ENCODE measurements at regions not wholly inside any gene's neighbourhood (a gene's known extent, or its start where the extent isn't known, plus 50 kb on each side); places are given as distances from the start of the nearest gene placed in this dataset.
"Not testable (repeated sequence)": the region's sequence is repeated elsewhere in the genome, so short reads cannot be mapped to it uniquely, and the experiment has no call there.

GRCh38 chr13:23042181-23042580, 138.6 kb upstream of the SGCG start:
- no peak for FAIRE-seq

- FAIRE-seq = no peak
Observed at GRCh38 chr13:23044906-23045305, 135.9 kb upstream of the SGCG start.

DNA sequence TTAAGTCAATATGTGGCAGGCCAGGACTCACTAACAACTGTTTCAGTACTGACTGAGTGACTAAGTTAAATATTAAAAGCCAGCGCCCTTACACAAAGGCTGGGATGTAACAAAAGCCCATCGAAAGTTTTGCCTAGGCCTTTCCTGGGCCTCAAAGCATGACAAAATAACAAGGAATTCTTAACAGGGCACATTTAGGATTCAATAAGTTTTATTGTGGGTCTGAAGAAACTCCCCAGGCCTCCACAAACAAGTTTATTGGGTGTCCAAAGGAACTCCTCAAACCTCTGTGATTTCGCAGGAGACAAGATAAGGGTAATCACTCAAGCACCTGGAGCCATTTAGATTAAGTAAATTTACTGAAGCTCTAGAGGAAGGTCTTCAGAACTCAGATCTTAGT, 130.7 kb upstream of the SGCG start:
- no peak for FAIRE-seq

- FAIRE-seq = not testable (repeated sequence)
Observed at GRCh38 chr13:23053711-23054110, 127.1 kb upstream of the SGCG start.

- no peak for FAIRE-seq
Observed at GRCh38 chr13:23059173-23059572, 121.6 kb upstream of the SGCG start.

- FAIRE-seq = no peak
Observed at GRCh38 chr13:23060959-23061358, 119.8 kb upstream of the SGCG start.

- no peak for FAIRE-seq
Observed at GRCh38 chr13:23067129-23067528, 113.7 kb upstream of the SGCG start.

DNA sequence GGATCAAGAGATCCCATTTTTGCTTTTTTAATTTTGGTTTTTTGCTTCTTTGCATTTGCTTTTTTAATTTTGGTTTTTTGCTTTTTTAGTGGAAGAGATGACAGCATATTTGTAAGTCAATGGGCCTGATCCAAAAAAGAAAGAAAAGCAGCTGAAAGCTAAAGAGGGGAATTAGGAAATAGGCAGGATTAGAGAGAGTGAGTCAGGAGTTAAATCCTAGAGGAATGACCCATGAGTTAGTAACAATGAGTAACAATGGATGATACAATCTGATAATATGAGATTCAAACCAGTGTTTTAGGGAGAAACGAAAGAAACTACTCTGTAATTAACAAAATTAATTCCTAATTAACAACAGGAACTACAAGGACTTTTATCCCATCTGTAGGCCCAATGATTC, 111.2 kb upstream of the SGCG start:
- FAIRE-seq = no peak

GRCh38 chr13:23074075-23074828, 106.5 kb upstream of the SGCG start:
- FAIRE-seq = no peak

GRCh38 chr13:23081220-23081619, 99.6 kb upstream of the SGCG start:
- FAIRE-seq = no peak

DNA sequence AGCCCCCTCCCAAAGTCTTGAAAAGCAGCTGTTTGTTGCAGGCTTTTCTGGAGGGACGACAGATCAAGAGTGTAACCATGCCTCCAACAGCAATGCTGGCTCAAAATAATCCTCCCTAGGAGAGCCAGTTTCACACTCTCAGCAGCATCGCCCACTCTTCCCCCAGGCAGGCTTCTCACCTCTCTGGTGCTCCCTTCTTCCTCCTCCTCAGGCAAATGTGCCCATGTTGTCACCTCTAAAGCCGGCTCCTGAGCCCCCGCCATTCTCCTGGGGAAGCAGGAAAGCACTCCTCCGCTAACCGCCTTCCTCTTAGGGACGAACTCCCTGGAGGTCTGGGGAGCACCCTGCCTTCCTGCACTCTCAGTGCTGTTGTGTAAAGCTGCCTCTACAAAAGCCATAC, 98.9 kb upstream of the SGCG start:
- no peak for FAIRE-seq

- FAIRE-seq = no peak
Observed at GRCh38 chr13:23086968-23087623, 93.7 kb upstream of the SGCG start.

DNA sequence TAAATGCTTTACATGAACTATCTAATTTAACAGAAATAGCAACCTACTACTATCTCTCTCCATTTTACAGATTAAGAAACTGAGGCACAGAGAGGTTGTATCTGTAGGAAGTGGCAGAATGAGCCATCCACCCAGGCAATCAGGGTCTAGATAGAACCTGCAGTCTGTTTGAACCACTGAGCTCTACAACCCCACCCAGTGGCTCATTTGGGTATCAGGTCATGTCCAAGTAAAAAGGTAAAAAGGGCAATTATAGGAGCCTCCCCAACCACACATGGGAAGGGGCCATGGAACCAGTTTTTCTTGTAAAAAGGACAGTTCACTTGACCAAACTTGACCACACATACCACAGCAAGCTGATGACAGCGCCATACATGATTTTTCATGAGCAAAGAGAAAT, 92.9 kb upstream of the SGCG start:
- FAIRE-seq = no peak

- no peak for FAIRE-seq
Observed at GRCh38 chr13:23098161-23098907, 82.4 kb upstream of the SGCG start.

- FAIRE-seq = no peak
Observed at GRCh38 chr13:23105051-23105450, 75.7 kb upstream of the SGCG start.

GRCh38 chr13:23107665-23108064, 73.1 kb upstream of the SGCG start:
- FAIRE-seq = no peak

DNA sequence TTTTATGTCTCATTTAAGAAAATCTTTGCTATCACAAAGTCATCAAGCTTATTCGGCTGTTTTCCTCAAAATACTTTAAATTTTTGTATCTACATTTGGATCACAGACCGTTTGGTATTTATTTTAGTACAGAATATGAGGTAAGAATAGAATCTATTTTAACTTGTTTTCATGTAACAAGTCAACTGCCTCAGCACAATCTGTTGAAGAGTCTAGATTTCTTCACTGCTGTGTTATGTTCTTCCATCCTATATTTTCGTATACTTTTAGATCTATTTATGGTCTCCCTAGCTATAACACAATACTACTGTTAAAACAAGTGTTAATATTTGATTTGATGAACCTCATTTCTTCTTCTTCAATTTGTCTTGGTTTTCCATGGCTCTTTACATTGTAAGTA, 61.6 kb upstream of the SGCG start:
- FAIRE-seq = no peak

DNA sequence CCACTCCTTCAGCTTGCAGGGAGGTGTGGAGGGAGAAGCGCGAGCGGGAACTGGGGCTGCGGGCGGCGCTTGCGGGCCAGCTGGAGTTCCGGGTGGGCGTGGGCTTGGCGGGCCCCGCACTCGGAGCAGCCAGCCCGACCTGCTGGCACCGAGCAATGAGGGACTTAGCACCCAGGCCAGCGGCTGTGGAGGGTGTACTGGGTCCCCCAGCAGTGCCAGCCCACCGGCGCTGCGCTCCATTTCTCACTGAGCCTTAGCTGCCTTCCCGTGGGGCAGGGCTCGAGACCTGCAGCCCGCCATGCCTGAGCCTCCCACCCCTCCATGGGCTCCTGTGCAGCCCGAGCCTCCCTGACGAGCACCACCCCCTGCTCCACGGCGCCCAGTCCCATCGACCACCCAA, 53.2 kb upstream of the SGCG start:
- not testable (repeated sequence) for FAIRE-seq

DNA sequence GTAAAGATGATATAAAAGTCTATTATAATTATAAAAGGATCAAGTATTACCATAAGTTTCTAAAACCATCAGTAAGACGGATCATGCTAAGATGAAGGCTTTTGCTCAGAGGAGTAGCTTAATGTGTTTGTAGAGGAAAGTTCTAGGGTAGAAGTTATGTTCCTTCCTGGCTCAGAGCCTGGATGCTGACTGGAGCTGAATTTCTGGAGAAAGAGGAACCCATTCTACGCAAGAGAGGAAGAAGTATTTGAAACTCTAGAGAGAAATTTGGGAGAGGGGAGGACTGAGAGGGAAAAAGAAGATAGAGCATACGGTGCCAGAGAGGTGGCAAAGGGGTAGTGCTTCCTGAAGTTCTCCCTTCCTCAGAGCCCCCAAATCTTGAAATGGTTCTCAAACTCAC, 51.4 kb upstream of the SGCG start:
- FAIRE-seq = no peak
